HUDEP-2 (cell line): ENCODE measurements at regions not wholly inside any gene's neighbourhood (a gene's known extent, or its start where the extent isn't known, plus 50 kb on each side); places are given as distances from the start of the nearest gene placed in this dataset.
A peak's percentile ranks its signal among the peaks of the same experiment; 100 is the strongest.

Experiments
- DNase-seq, 76 experiments: peaks; one replicate each; lab custom pipeline; 2025; ENCODE audit not compliant: unreplicated experiment in 76 of 76; lab: John Stamatoyannopoulos, UW

DNA sequence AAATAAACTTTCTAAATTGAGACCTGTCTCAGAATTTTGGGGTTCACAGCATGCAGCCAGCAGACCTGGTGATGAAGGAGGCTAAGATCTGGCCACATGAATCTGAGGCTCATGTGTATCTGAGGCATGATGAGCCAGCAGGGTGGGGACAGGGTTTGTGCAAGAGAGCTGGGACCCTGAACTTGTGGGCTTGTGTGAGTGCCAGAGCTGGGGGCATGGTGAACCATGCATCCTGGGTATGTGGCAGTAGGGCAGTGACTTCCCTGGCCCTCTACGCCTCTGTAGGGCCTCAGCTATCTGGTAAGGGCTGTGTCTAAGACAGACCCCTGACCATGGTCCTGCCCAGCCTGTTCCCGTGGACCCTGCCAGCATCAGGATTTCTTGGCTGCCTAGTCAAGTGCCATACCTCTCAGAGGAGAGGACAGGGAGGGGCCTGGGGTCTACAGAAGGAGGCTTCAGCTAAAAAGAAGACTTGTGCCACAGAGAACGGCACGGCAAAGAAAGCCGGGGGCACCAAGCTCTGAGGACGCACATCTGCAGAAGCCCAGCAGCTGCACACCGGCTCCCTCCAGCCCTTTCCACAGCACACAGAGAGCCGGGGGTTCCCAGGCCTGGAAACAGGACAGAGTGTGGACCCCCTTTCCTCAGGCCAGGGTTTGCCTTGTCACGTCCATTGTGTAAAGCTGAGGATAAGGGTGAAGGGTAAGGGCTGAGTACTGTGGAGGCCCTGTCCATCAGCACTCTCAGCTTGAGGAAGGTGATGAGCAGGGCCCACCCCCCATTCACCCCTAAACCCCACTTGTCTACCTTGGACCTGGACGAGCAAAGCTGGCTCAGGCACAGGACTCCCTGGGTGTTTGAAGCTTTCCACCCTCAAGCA is 130.1 kb downstream of the MRPL36 start:
- DNase-seq, result no peak

DNA sequence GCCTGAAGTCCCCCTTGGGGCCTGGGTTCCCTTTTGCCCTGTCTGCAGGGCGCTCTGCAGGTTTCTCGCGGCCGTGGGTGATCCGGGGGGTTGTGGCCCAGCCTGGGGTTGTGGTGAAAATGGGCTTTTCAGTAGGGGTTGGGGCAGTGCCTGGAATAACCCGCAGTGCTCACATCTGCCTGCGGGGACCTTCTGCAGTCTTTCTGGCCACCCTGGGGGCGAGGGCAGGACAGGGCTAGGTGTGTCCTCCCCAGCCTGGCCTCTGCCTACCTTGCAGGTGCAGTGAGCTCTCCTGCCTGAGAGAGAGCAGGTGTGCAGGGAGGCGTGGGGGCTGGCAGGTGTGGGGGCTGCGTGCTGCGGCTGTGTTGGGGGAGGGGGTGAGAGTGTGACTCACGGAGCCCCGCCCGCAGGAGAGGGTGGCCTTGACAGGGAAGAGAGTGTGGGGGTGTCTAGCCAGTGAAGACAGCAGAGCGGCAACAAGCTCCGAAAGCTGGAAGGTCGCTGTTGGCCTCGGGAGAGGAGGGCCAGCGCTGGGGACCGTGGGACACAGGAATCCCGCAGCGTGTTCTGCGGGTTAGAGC is 131.4 kb downstream of the MRPL36 start:
- no peak for DNase-seq

DNA sequence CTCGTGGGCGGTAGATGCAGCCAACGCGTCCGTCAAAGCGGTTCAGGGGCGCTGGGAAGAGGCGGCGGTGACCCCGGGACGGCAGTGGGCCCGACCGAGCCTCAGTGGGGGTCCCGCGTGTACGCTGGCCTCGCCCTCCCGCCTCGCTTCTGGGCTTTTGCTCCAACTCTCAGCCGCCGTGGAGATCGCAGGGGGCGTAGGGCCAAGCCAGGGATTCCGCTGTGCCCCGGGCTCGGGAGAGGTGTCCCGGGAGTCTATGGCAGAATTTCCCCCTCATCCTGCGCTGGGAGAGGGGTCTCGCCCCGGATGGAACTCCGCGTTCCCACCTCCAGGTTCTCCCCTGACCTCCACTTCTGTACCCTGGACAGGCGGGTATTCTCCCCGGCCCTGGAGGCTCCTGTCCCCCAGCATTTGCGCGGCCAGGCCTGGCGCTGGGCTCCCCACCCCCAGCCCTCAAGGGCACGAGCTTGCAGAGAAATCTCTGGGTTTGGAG is 131.9 kb downstream of the MRPL36 start:
- no peak for DNase-seq

DNA sequence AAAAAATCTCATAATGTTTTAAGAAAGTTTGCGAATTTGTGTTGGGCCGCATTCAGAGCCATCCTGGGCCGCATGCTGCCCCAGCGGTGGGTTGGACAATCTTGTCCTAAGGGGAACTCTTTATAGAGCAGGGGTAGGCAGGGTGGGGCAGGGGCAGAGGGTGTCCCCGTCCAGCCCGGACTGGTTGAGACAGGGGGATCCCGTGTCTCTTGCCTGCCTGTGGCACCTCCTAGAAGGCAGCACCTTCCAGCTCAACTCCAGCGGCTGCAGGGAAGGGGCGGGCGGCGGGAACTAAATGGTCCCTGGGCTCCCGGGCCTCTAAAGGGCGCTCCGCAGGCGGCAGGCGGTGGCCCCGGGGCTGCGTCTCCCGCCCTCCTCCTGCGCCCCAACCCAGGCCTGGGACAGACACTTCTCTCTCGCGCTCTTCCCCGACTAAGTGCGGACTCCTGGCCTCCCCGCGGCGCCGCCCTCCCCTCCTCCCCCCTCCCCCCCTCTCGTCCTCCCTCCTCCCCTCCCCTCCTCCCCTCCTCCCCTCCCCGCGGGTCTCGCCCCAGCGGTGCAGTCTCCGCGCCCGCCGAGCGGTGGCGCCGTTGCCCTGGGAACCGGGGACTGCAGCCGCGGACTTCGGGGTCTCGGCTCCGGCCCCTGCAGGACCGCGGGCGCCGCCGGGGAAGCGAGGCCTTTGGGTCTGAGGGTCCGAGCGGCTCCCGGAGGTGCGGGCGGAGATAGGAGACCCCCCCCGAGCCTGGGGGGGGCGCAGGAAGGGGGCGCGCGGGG is 132.6 kb downstream of the MRPL36 start:
- DNase-seq, result peak in 36 of 76 experiments; percentile 3 to 55 (median 20)

GRCh38 chr5:1666221-1666620 is 133.4 kb downstream of the MRPL36 start:
- no peak for DNase-seq

- DNase-seq, result no peak
Observed at GRCh38 chr5:1665803-1666202, 133.8 kb downstream of the MRPL36 start.

- DNase-seq, result no peak
Observed at GRCh38 chr5:1665231-1665630, 134.4 kb downstream of the MRPL36 start.

GRCh38 chr5:1663186-1663585 is 136.5 kb downstream of the MRPL36 start:
- no peak for DNase-seq

GRCh38 chr5:1662559-1663085 is 137.0 kb downstream of the MRPL36 start:
- DNase-seq, result no peak

GRCh38 chr5:1661831-1662558 is 137.6 kb downstream of the MRPL36 start:
- DNase-seq, result no peak

GRCh38 chr5:1661311-1661710 is 137.6 kb upstream of the LPCAT1 start:
- DNase-seq, result no peak

- no peak for DNase-seq
Observed at GRCh38 chr5:1660511-1660910, 136.8 kb upstream of the LPCAT1 start.

- no peak for DNase-seq
Observed at GRCh38 chr5:1660001-1660400, 136.2 kb upstream of the LPCAT1 start.

- no peak for DNase-seq
Observed at GRCh38 chr5:1659100-1659981, 135.6 kb upstream of the LPCAT1 start.

DNA sequence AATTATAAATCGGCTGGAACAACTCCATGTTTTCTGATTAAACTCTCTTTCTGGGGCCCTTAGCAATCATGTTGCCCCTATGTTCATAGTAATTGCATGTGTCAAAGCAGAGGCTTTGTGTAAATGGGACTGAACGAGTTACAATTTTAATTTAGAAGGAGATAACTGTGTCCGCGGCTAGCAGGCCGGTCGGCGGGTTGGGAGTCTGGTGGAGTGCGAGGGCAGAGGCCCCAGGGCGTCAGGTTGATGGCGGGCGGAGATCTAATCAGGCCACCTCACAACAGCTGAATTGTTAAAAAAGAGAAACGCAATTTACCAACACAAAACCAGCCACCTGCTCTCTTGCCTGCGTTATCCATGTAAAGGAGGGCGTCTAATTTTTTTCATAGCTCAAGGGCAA is 134.9 kb upstream of the LPCAT1 start:
- DNase-seq, result no peak

DNA sequence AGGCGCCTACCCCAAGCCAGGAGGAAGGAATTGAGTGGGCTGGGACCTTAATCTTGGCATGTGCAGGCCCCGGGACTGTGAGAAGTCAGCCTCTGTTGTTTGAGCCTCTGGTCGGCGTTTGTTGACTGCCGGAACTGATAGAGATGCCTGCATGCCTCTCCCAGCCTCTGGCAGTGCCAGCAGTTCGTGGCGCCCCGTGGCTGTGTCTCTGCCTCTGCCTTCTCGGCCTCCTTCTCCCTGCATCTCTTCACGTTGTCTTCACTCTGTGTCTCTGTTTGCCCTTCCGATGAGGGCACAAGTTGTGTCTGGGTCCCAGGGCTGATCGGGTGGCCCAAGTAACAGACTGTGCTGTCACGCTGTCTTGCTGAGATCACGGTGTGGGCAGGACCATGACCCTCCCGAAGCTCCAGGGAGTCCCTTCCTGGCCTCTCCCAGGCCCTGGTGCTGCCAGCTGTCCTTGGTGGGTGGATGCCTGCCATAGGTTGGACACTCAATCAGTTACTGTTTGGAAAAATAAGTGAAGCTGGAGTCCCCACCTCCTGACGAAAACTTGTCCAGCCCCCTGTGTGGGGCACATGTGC is 133.5 kb upstream of the LPCAT1 start:
- no peak for DNase-seq

GRCh38 chr5:1656271-1656975 is 132.7 kb upstream of the LPCAT1 start:
- no peak for DNase-seq

DNA sequence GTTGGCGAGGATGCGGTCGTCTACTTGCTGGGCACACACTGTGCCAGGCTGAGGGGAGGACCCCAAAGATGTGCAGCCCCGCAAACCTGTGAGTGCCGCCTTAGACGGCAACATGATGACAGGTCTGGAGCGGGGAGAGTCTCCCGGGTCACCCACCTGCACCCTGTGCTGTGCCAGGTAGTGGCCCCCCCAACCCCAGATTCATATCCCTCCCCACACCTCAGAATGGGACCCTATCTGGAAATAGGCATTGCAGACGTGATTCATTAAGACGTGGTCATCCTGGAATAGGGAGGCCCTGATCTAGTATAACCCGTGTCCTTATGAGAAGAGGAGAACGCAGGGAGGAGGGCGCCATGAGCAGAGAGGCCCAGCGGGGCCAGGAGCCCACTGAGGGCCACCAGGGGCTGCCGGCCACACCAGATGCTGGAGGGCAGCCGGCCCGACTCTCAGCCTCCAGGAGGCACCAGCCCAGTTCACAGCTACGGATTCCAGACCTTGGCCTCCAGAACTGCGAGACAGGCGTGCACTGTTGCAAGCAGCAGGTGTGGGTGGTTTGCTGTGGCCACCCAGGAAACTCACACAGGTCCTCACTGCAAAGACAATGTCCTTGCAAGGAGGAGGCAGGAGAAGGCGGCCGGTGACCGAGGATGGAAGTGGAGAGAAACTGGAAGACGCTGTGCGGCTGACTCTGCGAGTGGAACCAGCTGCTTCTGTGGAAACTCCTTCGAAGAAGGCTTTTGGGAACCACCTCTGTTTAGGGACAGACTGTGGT is 131.9 kb upstream of the LPCAT1 start:
- no peak for DNase-seq
